Suprapubic skin (tissue), 4 donors: ENCODE measurements at regions not wholly inside any gene's neighbourhood (a gene's known extent, or its start where the extent isn't known, plus 50 kb on each side); places are given as distances from the start of the nearest gene placed in this dataset.

Experiments
- DNase-seq, 2 donors: peaks; one replicate each; pipeline ENCODE4 v3.0.0-alpha.2; 2019; ENCODE audit warnings: low spot score in 2 of 2
- H3K27ac ChIP-seq: fragments of 200-600 bp; sonication (generic); one replicate; pipeline ENCODE4 v1.5.1; 2019
- H3K27me3 ChIP-seq: fragments of 200-600 bp; sonication (generic); one replicate; pipeline ENCODE4 v1.5.1; 2019
- H3K36me3 ChIP-seq: fragments of 200-600 bp; sonication (generic); one replicate; pipeline ENCODE4 v1.5.1; 2019
- H3K4me1 ChIP-seq: fragments of 200-600 bp; sonication (generic); one replicate; pipeline ENCODE4 v1.5.1; 2019
- H3K4me3 ChIP-seq: fragments of 200-600 bp; sonication (generic); one replicate; pipeline ENCODE4 v1.5.1; 2019; ENCODE audit warnings: mild to moderate bottlenecking
- H3K9me3 ChIP-seq: fragments of 200-600 bp; sonication (generic); one replicate; pipeline ENCODE4 v1.5.1; 2019
- CTCF ChIP-seq, 2 donors: fragments of 200-600 bp in 1 of 2; fragments of 450-650 bp in 1 of 2; sonication (generic) in 1 of 2; IDR thresholded peaks; one replicate each; pipeline ENCODE4 v1.5.1; 2016 to 2019; ENCODE audit warnings: antibody characterized with exemption in 2 of 2, mild to moderate bottlenecking in 1 of 2, moderate library complexity in 1 of 2
- EP300 ChIP-seq: sonication (generic); formaldehyde crosslinking; IDR thresholded peaks from one replicate; pipeline ENCODE4 v1.6.1; 2017; ENCODE audit warnings: antibody characterized with exemption
- POLR2A ChIP-seq, 2 donors: fragments of 450-650 bp; IDR thresholded peaks; one replicate each; pipeline ENCODE4 v1.6.1; 2017; ENCODE audit warnings: antibody characterized with exemption in 2 of 2, mild to moderate bottlenecking in 2 of 2, moderate library complexity in 2 of 2
- POLR2AphosphoS5 ChIP-seq, 3 donors: sonication (generic); formaldehyde crosslinking; IDR thresholded peaks; one replicate each; pipeline ENCODE4 v1.6.1; 2017; ENCODE audit warnings: antibody characterized with exemption in 3 of 3
- WGBS: methylation state at CpG from one replicate; pipeline ENCODE4 v1.1.5; 2018; 5-methylcytosine and 5-hydroxymethylcytosine counted together

- no peak for DNase-seq
- TF ChIP-seq POLR2AphosphoS5 (IDR thresholded peaks at IDR 0.05), result no peak
- no peak for TF ChIP-seq CTCF (IDR thresholded peaks at IDR 0.05)
- TF ChIP-seq EP300, result no peak
- no peak for TF ChIP-seq POLR2A (IDR thresholded peaks at IDR 0.05)
- peak overlapping the region; percentile 85 for H3K27ac ChIP-seq
- H3K4me3 ChIP-seq, result no peak overlapping the region
- 77% methylated on average over 20 of the region's 20 CpGs for WGBS
- no peaks in the 10 kb centered on the region for H3K27me3 ChIP-seq
- H3K9me3 ChIP-seq, result no peaks in the 10 kb centered on the region
- peaks cover 85% of the 10 kb centered on the region for H3K4me1 ChIP-seq
- peaks cover 11% of the 10 kb centered on the region for H3K36me3 ChIP-seq
These were observed 161.1 kb upstream of the KLF14 start for GRCh38 chr7:130894909-130895750.

GRCh38 chr7:130896051-130896881 is 162.3 kb upstream of the KLF14 start:
- peaks cover 11% of the 10 kb centered on the region for H3K36me3 ChIP-seq

GRCh38 chr7:130896898-130897514 is 163.0 kb upstream of the KLF14 start:
- TF ChIP-seq EP300 (no peak), CTCF (IDR thresholded peaks at IDR 0.05) (peak; percentile 86 to 88), POLR2AphosphoS5 (IDR thresholded peaks at IDR 0.05) (peak in 2 of 3 donors; percentile 41 to 78), POLR2A (IDR thresholded peaks at IDR 0.05) (no peak)
- Histone ChIP-seq H3K4me1 (peaks cover 88% of the 10 kb centered on the region), H3K36me3 (peaks cover 11% of the 10 kb centered on the region)

More at GRCh38 chr7:130896051-130896881, 162.3 kb upstream of the KLF14 start:
- Histone ChIP-seq H3K27ac (peak overlapping the region; percentile 5), H3K27me3 (no peaks in the 10 kb centered on the region), H3K4me1 (peaks cover 86% of the 10 kb centered on the region), H3K9me3 (no peaks in the 10 kb centered on the region), H3K4me3 (no peak overlapping the region)
- WGBS, result 72% methylated on average over 13 of the region's 13 CpGs
- no peak for TF ChIP-seq CTCF (IDR thresholded peaks at IDR 0.05)
- no peak for TF ChIP-seq POLR2AphosphoS5 (IDR thresholded peaks at IDR 0.05)
- no peak for TF ChIP-seq EP300
- TF ChIP-seq POLR2A (IDR thresholded peaks at IDR 0.05), result no peak
- DNase-seq, result no peak

GRCh38 chr7:130897515-130898419 is 163.8 kb upstream of the KLF14 start:
- H3K27me3 ChIP-seq, result no peaks in the 10 kb centered on the region
- H3K4me1 ChIP-seq, result peaks cover 91% of the 10 kb centered on the region
- peaks cover 11% of the 10 kb centered on the region for H3K36me3 ChIP-seq
- WGBS, result 71% methylated on average over 22 of the region's 24 CpGs
- peak overlapping the region; percentile 59 for H3K27ac ChIP-seq
- TF ChIP-seq CTCF (IDR thresholded peaks at IDR 0.05) (no peak), EP300 (no peak), POLR2AphosphoS5 (IDR thresholded peaks at IDR 0.05) (no peak), POLR2A (IDR thresholded peaks at IDR 0.05) (no peak)
- DNase-seq, result no peak
- H3K9me3 ChIP-seq, result no peaks in the 10 kb centered on the region
- H3K4me3 ChIP-seq, result no peak overlapping the region

More at GRCh38 chr7:130896898-130897514, 163.0 kb upstream of the KLF14 start:
- no peak overlapping the region for H3K4me3 ChIP-seq
- DNase-seq, result peak in 1 of 2 donors; percentile 88
- H3K27me3 ChIP-seq, result no peaks in the 10 kb centered on the region
- H3K9me3 ChIP-seq, result no peaks in the 10 kb centered on the region
- 44% methylated on average over 22 of the region's 22 CpGs for WGBS
- peak overlapping the region; percentile 59 for H3K27ac ChIP-seq
